Fibroblast of mammary gland (primary cell): ENCODE measurements at regions not wholly inside any gene's neighbourhood (a gene's known extent, or its start where the extent isn't known, plus 50 kb on each side); places are given as distances from the start of the nearest gene placed in this dataset.

Experiments
- DNase-seq: peaks from one replicate; pipeline ENCODE4 v3.0.0-alpha.2; 2010; ENCODE audit warnings: low read depth
- H3K4me3 ChIP-seq: 2 replicates; pipeline ENCODE4 v1.5.1; 2011; ENCODE audit warnings: low read depth, mild to moderate bottlenecking, low read length, moderate library complexity; ENCODE audit not compliant: control insufficient read depth
- TF ChIP-seq, protein P1 (sequence below): conservative IDR thresholded peaks from 2 replicates; pipeline ENCODE4 v1.5.1; 2011; ENCODE audit warnings: low read depth, low read length, inconsistent platforms; ENCODE audit not compliant: control insufficient read depth, insufficient read depth

DNA sequence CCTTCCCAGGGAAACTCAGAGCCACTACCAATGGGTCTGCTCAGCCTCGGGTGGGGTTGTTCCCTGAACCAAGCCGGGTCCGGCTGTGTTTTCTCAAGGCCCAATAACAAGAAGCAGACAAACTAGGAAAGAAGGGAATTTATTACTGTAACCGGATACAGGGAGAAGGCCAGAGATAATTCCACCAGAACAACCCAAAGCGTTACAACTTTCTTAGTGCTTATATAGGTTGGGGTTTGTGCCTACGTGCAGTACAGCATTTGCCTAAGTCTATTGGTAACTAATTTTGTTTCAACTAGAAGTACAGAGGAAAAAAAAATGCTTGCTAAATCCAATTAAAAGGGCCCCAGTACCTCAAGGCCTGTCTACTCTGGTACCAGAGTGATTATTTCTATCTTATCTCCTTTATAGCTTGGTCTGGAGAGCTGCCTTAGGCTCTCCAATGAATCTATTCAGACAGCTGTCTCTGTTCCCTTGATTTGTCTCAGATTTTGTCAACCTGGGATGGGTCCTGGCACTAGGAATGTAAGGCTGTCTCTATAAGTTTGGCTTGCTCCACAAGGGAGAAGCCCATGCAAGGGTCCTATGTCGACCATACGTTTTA, 57.3 kb upstream of the CCDC190 start:
- no peak for DNase-seq
- TF ChIP-seq, protein P1, sequence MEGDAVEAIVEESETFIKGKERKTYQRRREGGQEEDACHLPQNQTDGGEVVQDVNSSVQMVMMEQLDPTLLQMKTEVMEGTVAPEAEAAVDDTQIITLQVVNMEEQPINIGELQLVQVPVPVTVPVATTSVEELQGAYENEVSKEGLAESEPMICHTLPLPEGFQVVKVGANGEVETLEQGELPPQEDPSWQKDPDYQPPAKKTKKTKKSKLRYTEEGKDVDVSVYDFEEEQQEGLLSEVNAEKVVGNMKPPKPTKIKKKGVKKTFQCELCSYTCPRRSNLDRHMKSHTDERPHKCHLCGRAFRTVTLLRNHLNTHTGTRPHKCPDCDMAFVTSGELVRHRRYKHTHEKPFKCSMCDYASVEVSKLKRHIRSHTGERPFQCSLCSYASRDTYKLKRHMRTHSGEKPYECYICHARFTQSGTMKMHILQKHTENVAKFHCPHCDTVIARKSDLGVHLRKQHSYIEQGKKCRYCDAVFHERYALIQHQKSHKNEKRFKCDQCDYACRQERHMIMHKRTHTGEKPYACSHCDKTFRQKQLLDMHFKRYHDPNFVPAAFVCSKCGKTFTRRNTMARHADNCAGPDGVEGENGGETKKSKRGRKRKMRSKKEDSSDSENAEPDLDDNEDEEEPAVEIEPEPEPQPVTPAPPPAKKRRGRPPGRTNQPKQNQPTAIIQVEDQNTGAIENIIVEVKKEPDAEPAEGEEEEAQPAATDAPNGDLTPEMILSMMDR, result no peak
- H3K4me3 ChIP-seq, result no peak overlapping the region

DNA sequence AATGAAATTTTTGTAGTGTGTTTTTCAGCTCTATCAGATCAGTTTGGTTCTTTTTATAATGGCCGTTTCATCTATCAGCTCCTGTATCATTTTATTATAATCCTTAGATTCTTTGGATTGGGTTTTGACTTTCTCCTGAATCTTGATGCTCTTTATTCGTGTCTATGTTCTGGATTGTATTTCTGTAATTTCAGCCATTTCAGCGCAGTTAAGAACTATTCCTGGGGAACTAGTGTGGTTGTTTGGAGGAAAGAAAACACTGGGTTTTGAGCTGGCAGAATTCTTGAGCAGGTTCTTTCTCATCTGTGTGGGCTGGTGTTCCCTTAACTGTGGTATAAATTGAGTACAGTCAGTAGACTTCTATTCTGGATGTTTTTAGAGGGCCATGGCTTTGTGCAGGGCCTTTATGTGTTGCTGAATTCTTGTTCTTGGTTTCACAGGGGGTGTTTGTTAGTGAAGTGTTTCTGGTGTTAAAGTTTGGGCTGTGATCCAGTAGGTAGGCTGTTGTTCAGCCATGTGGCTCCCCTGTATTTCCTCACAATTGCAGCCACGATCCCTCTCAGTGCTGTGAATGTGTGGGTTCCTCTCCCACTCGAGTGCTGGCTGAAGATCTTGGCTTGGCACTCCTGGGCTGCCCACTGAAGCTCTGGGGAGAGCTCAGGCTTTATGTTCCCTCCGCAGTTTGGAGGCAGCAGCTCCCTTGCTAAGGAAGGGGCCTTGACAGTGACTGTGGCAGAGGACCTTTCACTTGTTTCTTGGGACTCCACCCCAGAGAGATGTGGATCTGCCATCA, 56.0 kb upstream of the CCDC190 start:
- TF ChIP-seq, protein P1, result no peak
- no peak overlapping the region for H3K4me3 ChIP-seq
- DNase-seq, result no peak

DNA sequence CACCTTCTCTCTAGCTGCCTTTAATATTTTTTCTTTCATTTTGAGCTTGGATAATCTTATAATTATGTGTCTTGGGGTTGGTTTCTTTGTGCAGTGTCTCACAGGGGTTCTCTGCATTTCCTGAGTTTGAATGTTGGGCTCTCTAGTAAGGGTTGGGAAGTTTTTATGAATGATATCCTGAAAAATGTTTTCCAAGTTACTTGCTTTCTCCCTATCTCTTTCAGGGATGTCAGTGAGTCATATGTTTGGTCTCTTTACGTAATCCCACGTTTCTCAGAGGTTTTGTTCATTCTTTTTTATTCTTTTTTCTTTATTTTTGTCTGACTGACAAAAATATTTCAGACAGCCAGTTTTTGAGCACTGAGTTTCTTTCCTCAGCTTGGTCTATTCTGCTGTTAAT, 55.4 kb upstream of the CCDC190 start:
- no peak overlapping the region for H3K4me3 ChIP-seq
- peak; percentile 69 for DNase-seq
- TF ChIP-seq, protein P1, result no peak

DNA sequence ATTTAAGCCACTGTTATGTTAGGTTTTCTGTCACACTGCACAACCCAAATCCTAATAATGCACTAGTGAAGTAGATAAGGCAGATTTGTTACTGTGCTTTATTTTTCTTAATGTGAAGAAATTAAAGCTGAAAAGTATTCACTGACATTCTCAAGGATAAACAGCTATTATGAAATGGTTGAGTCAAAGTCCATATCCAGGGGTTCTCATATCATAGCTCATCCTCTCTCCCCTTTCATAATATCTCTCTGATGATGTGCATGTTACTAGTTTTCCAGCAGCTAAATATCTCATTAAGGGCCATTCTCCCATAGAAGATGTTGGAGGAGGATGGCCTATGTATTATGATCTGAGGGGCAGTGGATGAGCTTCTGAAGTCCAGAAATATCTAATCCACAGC, 53.6 kb upstream of the CCDC190 start:
- no peak for DNase-seq
- no peak overlapping the region for H3K4me3 ChIP-seq
- TF ChIP-seq, protein P1, result no peak

DNA sequence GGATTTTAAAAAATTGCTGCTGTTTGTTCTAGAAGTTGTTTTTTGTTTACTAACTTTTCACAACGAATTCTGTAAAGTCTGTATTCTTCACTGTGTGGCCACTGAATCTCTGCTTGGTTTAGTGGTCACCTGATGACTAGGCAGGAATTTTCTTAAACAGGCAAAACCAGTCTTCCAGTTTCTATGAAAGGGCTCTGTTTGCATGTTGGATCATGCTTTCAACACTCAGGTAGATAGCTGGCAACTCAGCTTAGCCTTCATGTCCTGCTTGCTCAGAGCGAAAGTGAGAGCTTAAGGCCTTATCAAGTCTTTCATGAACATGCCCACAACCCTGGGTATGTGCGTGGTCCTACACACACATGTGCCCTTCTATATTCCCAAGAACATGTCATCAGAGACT, 52.4 kb upstream of the CCDC190 start:
- TF ChIP-seq, protein P1, result no peak
- no peak overlapping the region for H3K4me3 ChIP-seq
- DNase-seq, result no peak

DNA sequence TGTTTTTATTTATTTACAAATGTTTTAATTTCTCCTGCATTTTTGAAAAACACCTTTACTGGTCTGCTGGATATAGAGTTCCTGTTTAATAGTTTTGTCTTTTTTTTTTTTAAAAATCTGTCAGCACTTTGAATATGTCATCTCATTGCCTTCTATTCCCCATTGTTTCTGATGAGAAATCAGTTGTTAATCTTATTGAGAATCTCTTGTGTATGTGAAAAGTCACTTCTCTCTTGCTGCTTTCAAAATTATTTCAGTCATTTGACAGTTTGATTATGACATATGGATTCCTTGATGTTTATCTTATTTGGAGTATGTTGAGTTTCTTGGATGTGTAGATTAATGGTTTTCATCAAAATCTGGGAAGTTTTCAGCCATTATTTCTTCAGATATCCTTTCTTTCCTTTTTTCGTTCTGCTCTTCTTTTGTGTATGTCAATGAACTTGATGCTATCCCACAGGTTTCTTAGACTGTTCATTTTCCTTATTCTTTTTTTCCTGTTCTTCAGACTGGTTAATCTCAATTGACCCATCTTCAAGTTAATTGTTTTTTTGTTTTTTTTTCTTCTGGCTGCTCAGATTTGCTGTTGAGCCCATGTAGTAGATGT, 51.2 kb upstream of the CCDC190 start:
- H3K4me3 ChIP-seq, result no peak overlapping the region
- TF ChIP-seq, protein P1, result no peak
- DNase-seq, result peak; percentile 16
